ENCODE measurements at regions not wholly inside any gene's neighbourhood (a gene's known extent, or its start where the extent isn't known, plus 50 kb on each side); places are given as distances from the start of the nearest gene placed in this dataset.

GRCh38 chr14:96737881-96738280 is 59.3 kb upstream of the VRK1 start:
- TF ChIP-seq ZNF138 (tag by site-specific recombination; IDR thresholded peaks at IDR 0.05; ENCODE audit: borderline replicate concordance) (no peak), ZSCAN18 (tag by site-specific recombination; IDR thresholded peaks at IDR 0.05) (no peak), ZNF16 (tag by site-specific recombination; IDR thresholded peaks at IDR 0.05; ENCODE audit: low read depth) (no peak), CTCF (tag by site-specific recombination; IDR thresholded peaks at IDR 0.05) (no peak), SP2 (tag by site-specific recombination; IDR thresholded peaks at IDR 0.05) (no peak), ZNF776 (tag by site-specific recombination; IDR thresholded peaks at IDR 0.05; ENCODE audit: borderline replicate concordance) (no peak)
